Nucleus accumbens (tissue), 56 donors: ENCODE measurements at regions not wholly inside any gene's neighbourhood (a gene's known extent, or its start where the extent isn't known, plus 50 kb on each side); places are given as distances from the start of the nearest gene placed in this dataset.
"Not testable (repeated sequence)": the region's sequence is repeated elsewhere in the genome, so short reads cannot be mapped to it uniquely, and the experiment has no call there.

Source experiments
- DNase-seq, 56 donors: peaks; one replicate each; lab custom pipeline; 2025; lab: John Stamatoyannopoulos, UW

GRCh38 chr6:137313928-137314855, 95.0 kb upstream of the IFNGR1 start:
- DNase-seq, result peak in 46 of 56 donors; percentile 2 to 78 (median 33)

- DNase-seq, result no peak
Observed at GRCh38 chr6:137313211-137313610, 94.0 kb upstream of the IFNGR1 start.

- DNase-seq, result no peak
Observed at GRCh38 chr6:137311940-137312339, 92.8 kb upstream of the IFNGR1 start.

GRCh38 chr6:137309078-137309762, 90.0 kb upstream of the IFNGR1 start:
- peak in 24 of 56 donors; percentile 2 to 47 (median 14) for DNase-seq

- DNase-seq, result no peak
Observed at GRCh38 chr6:137307163-137307854, 88.1 kb upstream of the IFNGR1 start.

- no peak for DNase-seq
Observed at GRCh38 chr6:137305691-137306090, 86.5 kb upstream of the IFNGR1 start.

- DNase-seq, result no peak
Observed at GRCh38 chr6:137304020-137304780, 85.0 kb upstream of the IFNGR1 start.

GRCh38 chr6:137303441-137303840, 84.3 kb upstream of the IFNGR1 start:
- DNase-seq, result no peak

- DNase-seq, result no peak
Observed at GRCh38 chr6:137299681-137300080, 80.5 kb upstream of the IFNGR1 start.

GRCh38 chr6:137297887-137298286, 78.7 kb upstream of the IFNGR1 start:
- peak in 2 of 56 donors; percentile 1 to 15 for DNase-seq

- not testable (repeated sequence) for DNase-seq
Observed at GRCh38 chr6:137292326-137292725, 73.1 kb upstream of the IFNGR1 start.

- DNase-seq, result peak in 7 of 56 donors; percentile 2 to 40 (median 9)
Observed at GRCh38 chr6:137291441-137291840, 72.3 kb upstream of the IFNGR1 start.

- DNase-seq, result no peak
Observed at GRCh38 chr6:137290601-137291261, 71.5 kb upstream of the IFNGR1 start.

GRCh38 chr6:137286916-137287315, 67.7 kb upstream of the IFNGR1 start:
- no peak for DNase-seq

- DNase-seq, result no peak
Observed at GRCh38 chr6:137286368-137286767, 67.2 kb upstream of the IFNGR1 start.

- no peak for DNase-seq
Observed at GRCh38 chr6:137284811-137285110, 65.6 kb upstream of the IFNGR1 start.

GRCh38 chr6:137283940-137284810, 65.0 kb upstream of the IFNGR1 start:
- DNase-seq, result peak in 1 of 56 donors; percentile 3

GRCh38 chr6:137283080-137283479, 63.9 kb upstream of the IFNGR1 start:
- DNase-seq, result no peak

- peak in 2 of 56 donors; percentile 3 to 17 for DNase-seq
Observed at GRCh38 chr6:137282254-137282653, 63.1 kb upstream of the IFNGR1 start.
